ENCODE measurements at regions not wholly inside any gene's neighbourhood (a gene's known extent, or its start where the extent isn't known, plus 50 kb on each side); places are given as distances from the start of the nearest gene placed in this dataset.

- TF ChIP-seq CTCF (conservative IDR thresholded peaks at IDR 0.05) (no peak), ZFX (IDR thresholded peaks at IDR 0.05) (no peak)
Measured at GRCh38 chr12:124415064-124415463, 120.2 kb downstream of the RFLNA start.

Measured in C4-2B (cell line).